Muscle of arm (tissue), 1 donor: ENCODE measurements at regions not wholly inside any gene's neighbourhood (a gene's known extent, or its start where the extent isn't known, plus 50 kb on each side); places are given as distances from the start of the nearest gene placed in this dataset.

Experiments used
- DNase-seq: peaks from one replicate; pipeline ENCODE4 v3.0.0-alpha.2; 2013

- no peak for DNase-seq
Measured at GRCh38 chr4:14871676-14872430, 130.4 kb upstream of the CPEB2 start.

- DNase-seq = no peak
Measured at GRCh38 chr4:14874990-14875389, 127.3 kb upstream of the CPEB2 start.

DNA sequence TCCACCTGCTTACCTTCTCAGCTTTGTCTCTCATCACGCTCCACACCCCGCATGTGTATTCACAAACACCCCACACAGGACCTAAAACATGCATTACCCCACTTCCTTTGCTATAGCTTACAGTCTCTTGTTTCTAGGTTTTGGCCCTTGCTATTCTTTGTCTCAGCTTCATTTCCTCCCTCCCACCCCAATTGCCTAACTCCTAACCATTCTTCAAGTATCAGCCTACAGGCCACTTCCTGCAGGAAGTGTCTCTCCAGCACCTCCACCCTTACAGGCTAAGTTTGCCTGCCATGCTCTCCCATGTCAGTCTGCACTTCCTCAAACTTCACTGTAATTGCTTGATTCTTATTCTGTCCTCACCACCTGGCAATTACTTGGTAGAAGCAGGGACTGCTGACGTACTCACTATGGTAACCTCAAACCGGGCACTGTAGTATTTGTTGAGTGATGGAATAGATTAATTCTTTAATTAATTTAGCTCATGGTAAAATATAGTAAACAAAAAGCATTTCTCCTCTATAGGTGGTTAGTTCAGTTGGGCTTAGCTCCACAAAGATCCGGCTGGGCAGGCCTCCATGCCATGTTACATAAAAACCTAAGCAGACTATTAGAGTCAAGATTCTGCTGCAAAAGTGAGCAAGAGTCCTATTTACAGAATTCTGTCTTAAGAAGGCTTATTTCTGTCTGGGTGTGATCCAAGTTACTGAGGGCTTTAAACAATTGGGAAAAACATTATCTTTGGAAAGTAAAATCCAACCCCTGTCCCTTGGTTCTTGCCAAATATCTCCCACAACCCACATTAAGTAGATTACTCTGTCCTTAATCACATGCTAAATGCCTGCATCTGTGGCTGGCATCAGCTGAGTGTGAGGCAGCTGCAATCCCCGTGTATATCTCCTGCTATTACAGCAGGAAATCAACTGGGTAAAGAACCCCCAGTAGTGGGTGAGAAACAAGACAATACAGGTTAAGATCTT lies 124.7 kb upstream of the CPEB2 start:
- DNase-seq = no peak

DNA sequence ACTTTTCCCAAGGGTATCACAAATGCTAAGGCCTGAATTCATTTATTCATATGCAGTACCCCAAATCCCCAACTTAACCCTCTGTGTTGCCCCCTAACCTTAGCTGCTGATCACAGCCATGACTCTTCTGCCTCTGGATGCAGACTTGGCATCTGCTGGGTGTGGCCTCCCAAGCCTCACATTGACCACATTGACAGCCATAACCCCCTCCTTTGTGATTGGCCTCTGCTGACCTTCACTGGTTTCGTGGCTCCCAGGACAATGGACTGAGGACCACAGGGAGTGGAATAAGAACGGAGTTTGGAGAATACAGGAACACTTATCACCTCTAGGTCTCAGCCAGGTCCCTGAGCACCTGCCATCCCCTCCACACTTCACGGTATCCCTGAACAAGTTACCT lies 123.6 kb upstream of the CPEB2 start:
- no peak for DNase-seq

DNA sequence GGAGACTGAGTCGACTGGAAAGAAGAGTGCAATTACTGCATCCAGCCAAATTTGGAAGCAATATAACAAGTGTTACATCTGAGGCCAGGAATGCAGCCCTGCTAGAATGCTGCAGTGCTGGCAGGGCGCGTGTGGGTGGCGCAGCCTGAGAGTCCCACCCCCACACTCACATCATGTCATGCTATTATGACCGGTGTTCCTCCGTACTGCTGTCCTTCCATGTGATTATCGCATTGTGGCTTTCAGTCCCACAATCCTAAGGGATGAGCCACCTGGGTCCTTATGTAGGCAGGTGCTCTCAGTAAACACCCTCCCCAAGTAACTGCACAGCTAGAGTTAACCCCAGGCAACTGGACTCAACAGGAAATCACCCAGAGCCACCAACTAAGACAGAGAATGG lies 122.6 kb upstream of the CPEB2 start:
- DNase-seq = no peak

- no peak for DNase-seq
Measured at GRCh38 chr4:14880805-14881204, 121.5 kb upstream of the CPEB2 start.

- no peak for DNase-seq
Measured at GRCh38 chr4:14883166-14883565, 119.1 kb upstream of the CPEB2 start.

DNA sequence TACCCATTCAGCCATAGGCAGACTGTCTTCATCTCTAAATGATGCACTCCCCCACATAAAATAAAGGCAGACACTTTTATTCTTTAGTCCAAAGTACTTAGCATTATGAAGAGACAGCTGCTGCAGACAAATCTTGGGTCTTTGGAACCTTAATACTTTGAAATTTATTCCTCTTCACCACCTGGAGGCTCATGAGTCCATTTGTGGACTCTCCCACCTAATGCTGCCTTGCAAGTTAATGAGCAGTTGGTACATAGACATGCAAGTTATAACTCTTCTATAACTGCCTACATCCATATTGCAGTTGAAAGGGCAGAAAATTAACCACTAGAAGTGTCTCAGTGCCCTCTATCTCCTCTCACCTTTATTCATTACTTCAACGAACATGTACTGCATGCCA lies 118.6 kb upstream of the CPEB2 start:
- no peak for DNase-seq

GRCh38 chr4:14887842-14888433 lies 114.3 kb upstream of the CPEB2 start:
- DNase-seq = no peak

DNA sequence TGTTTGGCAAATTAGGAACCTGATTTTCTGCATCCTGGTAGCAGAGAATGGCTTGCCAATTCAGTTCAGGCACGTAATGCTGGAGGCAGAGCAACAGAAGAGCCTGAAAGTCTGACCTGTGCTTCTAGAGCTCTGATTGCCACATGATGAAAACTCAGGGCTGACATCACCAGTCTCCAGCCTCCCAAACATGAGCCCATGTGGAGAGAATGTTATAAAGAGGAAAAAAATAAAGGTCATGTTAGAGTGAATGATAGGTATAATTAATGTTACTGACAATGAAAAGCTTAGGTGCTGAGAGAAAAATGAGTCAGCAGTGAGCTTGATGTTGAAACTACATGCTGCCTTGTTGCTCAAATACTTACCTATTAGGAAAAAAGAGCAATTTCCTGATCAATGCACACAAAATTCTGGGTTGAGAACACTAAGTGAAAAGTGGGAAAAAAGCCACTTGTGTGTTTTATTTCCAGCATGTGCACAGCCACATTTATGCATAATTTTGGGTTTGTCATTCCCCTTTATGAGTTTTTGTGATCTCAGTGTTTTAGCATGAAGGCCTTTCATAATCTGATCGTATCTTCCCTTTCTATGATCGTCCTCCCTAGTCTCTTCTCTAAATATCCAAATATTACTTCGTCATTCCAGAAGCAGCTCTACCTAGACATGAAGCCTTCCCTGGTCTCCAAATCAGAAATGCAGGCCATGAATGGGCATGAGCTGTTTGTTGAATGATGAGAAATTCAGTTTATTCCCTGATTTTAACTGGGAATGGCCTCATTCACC lies 113.3 kb upstream of the CPEB2 start:
- no peak for DNase-seq

GRCh38 chr4:14892563-14892962 lies 109.7 kb upstream of the CPEB2 start:
- DNase-seq = no peak

DNA sequence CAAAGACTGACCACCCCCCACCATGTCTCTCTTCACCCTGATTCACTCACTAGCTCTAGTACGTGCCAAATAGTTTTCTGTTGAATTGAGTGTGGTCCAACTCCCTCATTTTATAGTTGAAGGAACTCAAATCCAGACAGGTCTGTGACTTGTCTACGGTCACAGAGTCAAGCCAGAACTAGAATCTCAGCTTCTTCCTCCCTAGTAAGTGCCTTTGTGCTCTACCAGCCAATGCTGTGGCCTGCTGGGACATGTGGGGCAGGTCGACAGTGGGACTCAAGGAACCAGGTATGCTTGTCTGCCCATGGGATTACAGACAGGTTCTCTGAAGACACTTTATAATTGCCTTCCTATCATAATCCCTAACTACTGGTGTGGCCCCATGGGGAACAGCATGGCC lies 108.6 kb upstream of the CPEB2 start:
- no peak for DNase-seq

- no peak for DNase-seq
Measured at GRCh38 chr4:14894392-14895292, 107.6 kb upstream of the CPEB2 start.

GRCh38 chr4:14896656-14897175 lies 105.6 kb upstream of the CPEB2 start:
- DNase-seq = no peak

- no peak for DNase-seq
Measured at GRCh38 chr4:14897217-14897616, 105.1 kb upstream of the CPEB2 start.

- no peak for DNase-seq
Measured at GRCh38 chr4:14898989-14899388, 103.3 kb upstream of the CPEB2 start.

DNA sequence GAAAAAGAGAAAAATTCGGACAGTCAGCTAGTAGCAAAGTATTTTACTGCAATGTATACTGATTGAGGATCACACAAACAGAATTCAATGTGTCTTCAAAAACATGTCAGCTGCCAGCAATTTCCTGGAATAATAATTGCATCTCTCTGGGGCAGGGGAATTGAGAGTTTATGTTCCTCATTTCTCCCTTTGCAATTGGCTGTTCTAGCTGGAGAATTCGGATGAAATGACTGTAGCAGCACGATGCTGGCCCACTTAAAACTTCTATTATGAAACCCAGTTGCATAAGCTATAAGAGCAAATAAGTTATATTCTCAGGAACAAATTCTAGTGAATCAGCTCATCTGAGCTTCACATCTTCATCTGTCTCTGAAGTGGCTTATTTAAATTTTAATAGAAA lies 99.9 kb upstream of the CPEB2 start:
- no peak for DNase-seq

- DNase-seq = no peak
Measured at GRCh38 chr4:14903321-14903720, 99.0 kb upstream of the CPEB2 start.

GRCh38 chr4:14906805-14907204 lies 95.5 kb upstream of the CPEB2 start:
- DNase-seq = no peak

- no peak for DNase-seq
Measured at GRCh38 chr4:14908635-14909034, 93.6 kb upstream of the CPEB2 start.

GRCh38 chr4:14910411-14910810 lies 91.9 kb upstream of the CPEB2 start:
- no peak for DNase-seq
